ENCODE measurements at regions not wholly inside any gene's neighbourhood (a gene's known extent, or its start where the extent isn't known, plus 50 kb on each side); places are given as distances from the start of the nearest gene placed in this dataset.

DNA sequence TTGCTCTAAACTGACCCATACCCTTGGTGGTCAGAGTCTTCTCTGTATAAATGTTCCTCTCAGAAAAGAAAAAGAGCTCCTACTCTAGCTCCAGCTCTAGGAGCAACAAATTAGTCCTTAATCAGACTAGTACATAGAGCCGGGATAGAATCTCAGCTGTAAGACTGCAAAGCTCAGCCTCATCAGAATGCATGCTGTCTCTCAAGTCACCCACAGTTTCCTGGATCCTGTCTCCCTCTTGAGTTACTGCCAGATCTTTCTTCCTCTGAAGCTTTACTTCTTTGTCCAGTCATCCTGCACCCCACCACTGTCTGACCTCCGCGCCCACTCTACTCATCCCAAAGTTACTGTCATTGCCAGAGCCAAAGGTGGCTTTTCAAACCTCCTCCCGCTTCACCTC, 139.3 kb upstream of the PRMT8 start:
- TF ChIP-seq CTCF (IDR thresholded peaks at IDR 0.05) (no peak), POLR2A (IDR thresholded peaks at IDR 0.05) (no peak)

Data from esophagus squamous epithelium (tissue), 4 donors.